ENCODE measurements at regions not wholly inside any gene's neighbourhood (a gene's known extent, or its start where the extent isn't known, plus 50 kb on each side); places are given as distances from the start of the nearest gene placed in this dataset.
A peak's percentile ranks its signal among the peaks of the same experiment; 100 is the strongest.

DNA sequence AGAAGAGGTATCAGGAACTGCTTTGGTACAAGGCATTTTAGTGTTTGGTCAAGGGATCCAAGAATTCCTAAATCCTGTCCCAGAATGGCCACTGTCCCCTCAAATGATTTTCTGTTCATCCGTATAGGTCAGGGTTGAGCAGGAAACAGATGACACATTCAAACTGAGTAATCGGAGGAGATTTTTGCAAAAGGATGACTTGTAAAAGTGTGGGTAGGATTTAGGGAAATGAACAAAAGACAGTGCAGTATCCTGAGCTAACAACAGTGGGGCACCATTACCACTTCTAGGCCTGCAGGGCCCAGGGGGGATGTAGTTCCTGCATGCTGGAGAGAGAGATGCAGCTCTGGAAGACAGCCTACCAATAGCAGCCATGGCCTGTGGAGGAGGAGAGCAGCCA is 290.1 kb downstream of the ZSWIM6 start:
- no peak for DNase-seq (ENCODE audit: low read depth)

- DNase-seq (ENCODE audit: low read depth): no peak
Measured at GRCh38 chr5:61623401-61624069, 291.5 kb downstream of the ZSWIM6 start.

GRCh38 chr5:61624553-61625136 is 292.6 kb downstream of the ZSWIM6 start:
- no peak for DNase-seq (ENCODE audit: low read depth)

DNA sequence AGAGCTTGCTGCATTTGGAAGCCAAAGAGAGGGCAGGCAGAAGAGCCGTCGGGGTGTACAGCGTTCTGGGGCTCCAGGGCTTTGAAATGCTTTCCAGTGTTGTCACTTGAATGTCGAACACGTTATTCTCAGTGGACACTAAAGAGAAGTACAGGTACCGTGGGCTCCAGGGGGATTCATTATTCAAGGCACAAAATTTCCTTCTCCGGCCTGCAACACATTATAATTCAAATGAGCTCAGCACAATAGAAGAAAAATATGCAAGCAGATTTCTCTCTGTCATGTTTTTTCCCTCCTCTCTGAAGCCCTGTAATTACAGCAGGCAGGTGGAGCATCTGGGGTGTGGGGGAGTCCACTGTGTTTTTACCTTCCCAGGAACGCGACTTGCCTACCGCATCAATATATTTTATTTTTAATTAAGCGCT is 293.1 kb downstream of the ZSWIM6 start:
- no peak for DNase-seq (ENCODE audit: low read depth)

DNA sequence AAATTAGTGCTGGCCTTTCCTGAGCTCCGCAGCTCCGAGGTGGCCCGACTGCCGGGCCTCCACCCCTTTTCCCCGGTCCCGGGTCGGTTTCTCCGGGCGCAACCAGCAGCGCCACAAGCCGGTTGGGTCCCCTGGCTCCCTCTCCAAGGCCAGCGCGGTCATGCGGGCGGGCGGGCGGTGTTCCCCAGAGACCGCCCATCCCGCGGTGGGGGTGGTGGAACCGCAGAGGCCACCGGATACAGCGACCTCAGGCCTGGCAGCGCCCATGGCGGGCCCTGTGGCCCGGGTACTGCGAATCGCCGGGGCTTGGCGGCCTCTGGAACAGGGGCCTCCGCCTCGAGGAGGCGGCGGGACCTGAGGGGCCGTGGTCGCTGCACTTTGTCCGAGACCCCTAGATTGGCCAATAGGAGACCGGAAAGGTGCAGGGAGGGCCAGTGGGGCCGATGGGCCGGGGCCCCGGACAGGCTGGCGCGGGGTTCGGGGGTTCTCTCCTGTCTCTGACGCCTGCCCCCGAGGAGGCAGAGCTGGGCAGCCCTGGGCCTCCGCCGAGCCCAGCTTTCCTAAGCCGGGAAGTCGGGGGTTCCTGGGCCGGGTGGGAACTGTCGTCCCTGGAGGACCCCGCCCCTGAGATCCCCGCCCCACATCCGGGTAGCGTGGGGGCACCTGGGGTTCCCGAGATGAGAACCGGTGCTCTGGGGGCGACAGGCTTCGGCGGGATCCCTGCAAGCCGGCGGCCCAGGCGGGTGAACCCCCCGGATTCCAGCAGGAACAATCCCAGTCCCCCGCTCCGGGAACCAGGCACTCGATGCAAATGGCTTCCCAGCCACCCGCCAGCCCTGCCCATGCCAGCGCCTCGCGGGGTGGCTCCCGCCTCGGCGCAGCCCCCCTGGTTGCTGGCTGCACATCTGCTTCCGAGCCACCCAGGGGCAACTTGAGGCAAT is 293.9 kb downstream of the ZSWIM6 start:
- peak; percentile 34 for DNase-seq (ENCODE audit: low read depth)

DNA sequence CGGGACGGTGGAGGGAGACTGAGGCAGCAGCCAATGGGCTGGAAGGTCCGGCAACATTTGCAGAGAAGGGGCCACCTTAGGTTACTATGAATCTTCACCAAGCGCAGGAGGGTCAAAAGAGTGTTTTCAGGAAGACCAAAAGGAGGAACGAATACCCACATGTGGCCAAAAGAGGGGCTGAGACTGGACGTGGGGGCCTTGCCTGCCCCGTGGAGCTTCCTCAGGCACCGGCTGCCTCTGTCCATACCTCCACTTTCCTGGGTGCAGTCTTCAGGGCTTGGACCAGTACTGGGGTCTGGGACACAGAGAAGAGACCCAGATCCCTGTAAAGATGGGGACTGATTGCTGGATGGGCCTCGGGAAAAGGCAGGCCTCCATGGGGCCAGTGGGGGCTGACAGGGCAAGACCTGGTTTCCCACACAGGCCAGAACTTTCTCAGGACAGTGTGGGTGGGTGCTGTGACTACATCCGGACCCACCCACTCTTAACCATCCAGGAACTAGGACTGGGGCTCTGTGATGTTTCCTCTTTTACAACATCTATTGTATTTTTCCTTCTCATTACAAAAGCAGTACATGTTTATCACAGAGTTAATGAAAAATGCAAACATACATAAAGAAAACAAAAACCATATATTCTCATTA is 294.7 kb downstream of the ZSWIM6 start:
- DNase-seq (ENCODE audit: low read depth): no peak

DNA sequence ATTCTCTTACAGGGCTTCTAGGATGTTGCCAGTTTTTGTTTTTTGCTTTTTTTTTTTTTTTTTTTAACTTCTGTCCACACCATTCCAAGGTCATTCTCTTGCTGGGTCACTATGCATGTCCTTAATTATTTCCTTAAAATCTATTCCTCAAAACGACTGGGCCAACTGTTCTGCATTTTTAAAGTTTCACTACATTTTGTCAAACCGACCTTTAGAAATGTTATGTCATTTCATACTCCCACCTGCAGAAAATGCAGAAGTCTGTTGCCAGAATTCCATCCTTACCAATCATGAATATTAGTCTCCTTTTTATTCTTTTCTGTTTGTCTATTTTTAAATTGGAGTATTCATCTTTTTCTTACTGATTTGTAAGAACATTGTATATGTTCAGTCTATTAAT is 295.5 kb downstream of the ZSWIM6 start:
- no peak for DNase-seq (ENCODE audit: low read depth)

- no peak for DNase-seq (ENCODE audit: low read depth)
Measured at GRCh38 chr5:61630908-61631307, 298.9 kb downstream of the ZSWIM6 start.

DNA sequence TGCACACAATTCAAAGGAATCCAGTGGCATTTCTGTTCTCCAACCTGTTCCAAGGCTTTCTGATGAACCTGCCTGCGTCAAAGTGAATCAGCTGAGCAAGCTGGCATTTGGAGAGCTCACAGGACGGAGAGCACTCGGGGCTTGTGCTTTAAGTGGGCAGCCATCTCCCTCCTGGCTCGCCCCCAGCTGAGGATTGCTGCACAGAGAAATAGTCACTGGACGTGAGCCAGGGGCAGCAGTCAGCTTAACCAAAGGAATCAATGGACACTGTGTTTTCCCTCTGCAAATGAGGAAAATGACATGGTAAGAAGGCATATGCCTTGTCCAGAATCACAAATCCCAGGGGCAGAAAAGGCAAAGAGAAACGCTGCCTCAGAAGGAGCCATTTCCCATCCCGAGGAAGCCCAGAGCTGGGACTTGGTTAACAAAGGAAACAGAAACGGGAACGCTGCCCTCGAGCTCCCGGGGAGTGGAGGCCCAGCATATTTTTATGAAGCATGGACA is 299.4 kb downstream of the ZSWIM6 start:
- peak; percentile 47 for DNase-seq (ENCODE audit: low read depth)

- DNase-seq (ENCODE audit: low read depth): no peak
Measured at GRCh38 chr5:61632064-61632463, 300.0 kb downstream of the ZSWIM6 start.

GRCh38 chr5:61635271-61635670 is 303.2 kb downstream of the ZSWIM6 start:
- DNase-seq (ENCODE audit: low read depth): no peak

DNA sequence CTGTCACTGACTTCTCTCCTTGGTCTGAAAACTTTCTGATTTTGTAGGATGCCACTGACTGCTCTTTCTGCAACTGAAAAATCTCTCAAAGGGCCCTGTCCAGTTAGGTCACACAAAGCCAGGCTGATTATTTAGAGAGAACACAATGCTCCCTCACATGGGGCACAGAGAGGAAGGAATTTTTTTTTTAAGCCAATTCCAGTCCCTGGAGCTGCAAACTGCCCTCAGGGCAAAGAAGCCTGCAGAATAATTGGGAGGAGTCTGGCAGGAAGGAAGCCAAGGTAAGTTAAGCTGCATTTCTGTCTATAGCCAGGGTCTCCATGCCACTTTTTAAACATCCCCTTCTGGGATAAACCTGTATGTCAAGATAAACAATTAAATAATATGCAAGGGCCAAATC is 305.5 kb downstream of the ZSWIM6 start:
- DNase-seq (ENCODE audit: low read depth): no peak

GRCh38 chr5:61638476-61638875 is 306.4 kb downstream of the ZSWIM6 start:
- no peak for DNase-seq (ENCODE audit: low read depth)

- no peak for DNase-seq (ENCODE audit: low read depth)
Measured at GRCh38 chr5:61640179-61641021, 308.3 kb downstream of the ZSWIM6 start.

DNA sequence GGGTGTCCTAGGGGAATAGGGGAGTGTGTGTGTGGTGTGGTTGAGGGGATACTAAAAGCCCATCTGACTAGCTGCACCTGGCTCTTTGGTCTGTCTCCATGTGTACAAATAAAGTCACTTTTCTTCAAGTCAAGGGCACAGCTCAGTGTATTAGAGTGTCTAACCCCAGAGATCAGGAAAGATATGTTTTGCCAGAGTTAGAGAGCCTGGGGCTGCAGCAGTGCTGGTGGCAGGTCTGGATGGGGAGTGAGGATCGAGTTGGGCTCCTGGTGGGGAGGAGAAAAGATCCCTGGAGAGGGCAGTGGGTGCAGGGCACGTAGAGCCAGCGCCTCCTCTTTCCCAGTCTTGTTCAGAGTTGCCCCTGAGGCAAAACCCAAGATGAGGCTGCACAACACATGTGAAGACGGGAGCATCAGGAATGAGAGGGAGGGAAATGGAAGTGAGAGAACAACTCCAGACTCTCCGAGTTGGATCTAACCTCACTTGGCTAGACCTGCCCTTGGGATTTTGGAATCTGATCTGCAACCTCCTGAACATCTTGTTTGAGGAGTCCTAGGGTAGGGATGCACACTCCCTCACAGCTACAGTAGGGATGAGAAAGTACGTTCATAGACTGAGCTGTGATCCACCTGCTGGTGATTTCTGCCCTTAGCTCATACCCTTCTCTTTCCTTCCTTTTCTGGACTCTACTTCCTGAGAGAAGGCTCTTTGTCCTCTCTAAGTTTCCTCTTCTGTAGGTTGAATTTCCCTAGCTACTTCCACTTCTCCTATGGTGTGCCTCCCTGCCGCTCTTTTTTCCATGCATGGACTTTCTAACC is 309.9 kb downstream of the ZSWIM6 start:
- DNase-seq (ENCODE audit: low read depth): no peak

DNA sequence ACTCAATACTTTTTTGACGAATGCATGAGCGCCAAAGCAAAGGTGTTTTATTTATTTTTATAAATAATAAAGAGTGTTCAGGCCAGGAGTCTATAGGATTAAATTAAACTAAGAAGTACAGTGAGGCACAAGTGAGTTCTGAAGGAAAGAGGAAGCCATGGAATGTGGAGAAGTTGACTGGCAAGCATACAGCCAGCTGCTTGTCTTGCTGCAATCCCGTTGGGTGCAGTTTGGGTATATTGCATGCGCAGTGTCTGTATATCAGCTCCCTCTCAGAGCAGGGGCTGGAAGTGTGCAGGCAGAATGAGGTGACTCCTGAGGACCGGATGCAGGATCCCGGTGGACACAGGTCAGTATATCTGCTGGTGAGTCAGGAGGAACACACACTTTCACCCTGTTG is 315.6 kb downstream of the ZSWIM6 start:
- DNase-seq (ENCODE audit: low read depth): no peak

DNA sequence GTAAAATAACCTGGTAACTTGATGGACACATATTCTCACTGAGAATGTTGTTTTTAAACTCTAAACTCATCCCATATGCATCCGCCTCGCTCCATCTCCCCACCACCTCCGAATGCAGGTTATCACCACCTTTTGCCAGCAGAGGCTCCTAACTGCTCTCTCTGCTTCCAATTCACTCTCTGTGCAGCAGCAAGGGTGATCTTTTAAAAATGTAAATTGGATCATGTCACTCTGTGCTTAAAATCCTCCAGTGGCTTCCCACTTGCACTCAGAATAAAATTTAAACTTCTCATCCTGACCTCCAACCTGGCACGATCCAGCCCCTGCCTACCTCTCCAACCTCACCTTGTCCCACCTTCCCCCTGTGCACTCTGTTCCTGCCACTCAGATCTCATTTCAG is 317.2 kb downstream of the ZSWIM6 start:
- DNase-seq (ENCODE audit: low read depth): no peak

DNA sequence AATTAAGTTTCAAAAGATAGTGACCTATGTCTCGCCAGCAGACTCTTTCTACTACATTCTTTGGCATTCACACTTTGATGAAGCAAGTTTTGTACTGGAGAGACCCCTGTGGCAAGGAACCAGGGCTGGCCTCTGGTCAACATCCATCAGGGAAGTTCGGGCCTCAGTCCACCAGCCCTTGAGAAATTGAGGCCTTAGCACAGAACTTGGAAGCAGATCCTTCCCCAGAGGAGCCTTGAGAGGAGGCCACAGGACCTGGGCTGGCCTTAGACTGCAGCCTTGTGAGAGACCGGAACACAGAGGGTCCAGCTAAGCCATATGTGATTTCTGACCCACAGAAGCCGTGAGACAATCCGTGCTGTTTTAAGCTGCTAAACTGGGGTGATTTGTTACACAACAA is 317.9 kb downstream of the ZSWIM6 start:
- DNase-seq (ENCODE audit: low read depth): no peak

DNA sequence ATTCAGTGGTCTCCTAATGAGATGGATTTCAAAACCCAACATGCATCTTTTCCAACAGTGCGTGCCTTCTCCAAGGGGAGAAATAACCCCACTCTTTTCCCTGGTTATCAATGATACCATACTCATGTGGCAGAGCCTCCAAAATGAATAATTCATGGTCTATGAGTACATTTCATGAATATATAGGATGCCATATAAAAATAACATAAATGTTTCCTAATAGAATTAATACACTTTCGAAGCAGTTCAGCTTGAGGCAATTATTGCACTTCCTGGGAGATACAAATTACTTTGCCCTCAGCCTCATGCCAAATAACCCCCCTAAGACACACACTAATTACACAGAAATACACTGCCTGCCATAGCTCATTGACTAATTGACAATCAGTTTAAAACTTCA is 318.6 kb downstream of the ZSWIM6 start:
- no peak for DNase-seq (ENCODE audit: low read depth)

DNA sequence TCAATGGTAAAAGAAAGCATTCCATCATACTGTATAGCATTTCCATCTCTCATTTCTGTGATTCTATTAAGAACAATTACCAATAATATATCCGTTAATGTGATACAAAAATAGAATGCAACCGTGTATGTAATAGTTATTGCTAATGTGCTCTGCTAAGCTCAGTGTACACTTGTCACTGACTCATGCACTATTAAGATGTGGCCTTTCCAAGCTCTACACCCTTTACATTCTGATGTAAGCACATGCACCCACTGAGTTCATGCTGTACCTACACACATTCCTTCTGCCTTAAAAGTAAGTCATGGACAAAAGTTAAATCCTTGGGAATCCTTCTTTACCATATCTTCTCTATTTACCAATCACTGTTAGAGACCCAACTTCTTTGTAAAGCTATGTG is 319.1 kb downstream of the ZSWIM6 start:
- no peak for DNase-seq (ENCODE audit: low read depth)

- DNase-seq (ENCODE audit: low read depth): no peak
Measured at GRCh38 chr5:61652916-61653315, 320.9 kb downstream of the ZSWIM6 start.

Measured in iris pigment epithelial cell (primary cell).